COR-L47 (cell line): ENCODE measurements at regions not wholly inside any gene's neighbourhood (a gene's known extent, or its start where the extent isn't known, plus 50 kb on each side); places are given as distances from the start of the nearest gene placed in this dataset.
"Not testable (repeated sequence)": the region's sequence is repeated elsewhere in the genome, so short reads cannot be mapped to it uniquely, and the experiment has no call there.

Source experiments
- DNase-seq: peaks from one replicate; lab custom pipeline; 2025; lab: John Stamatoyannopoulos, UW

DNA sequence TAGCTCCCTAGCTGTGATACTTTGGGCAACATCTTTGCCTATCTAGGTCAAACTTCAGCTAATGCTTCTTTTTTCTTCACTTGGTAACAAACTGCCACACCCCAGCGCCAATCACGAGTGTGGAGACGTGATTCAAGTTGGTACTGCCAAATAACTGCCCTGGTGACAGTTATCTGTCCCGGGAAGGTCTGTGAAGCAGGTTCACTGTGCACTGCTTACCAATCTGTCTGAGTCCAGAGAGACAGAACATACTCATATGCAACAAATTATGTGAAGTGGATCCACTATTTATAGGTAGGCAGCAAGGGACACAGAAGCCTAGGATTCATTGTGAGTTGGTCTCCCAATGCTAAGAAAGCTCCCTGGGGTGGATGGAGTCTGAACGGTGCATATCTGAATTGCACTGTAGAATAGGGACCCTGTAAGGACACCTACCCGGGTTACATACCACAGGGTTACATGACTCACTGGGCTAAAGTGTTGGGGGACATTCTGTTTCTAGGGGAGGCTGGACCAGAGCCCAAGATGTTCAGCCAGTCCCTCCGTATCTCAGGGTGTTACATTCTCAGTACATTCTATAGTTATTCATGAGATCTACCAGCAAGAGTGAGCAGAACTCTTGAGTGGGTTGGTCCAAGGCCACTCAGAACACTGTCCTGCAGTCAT lies 95.4 kb upstream of the STC2 start:
- DNase-seq: no peak

DNA sequence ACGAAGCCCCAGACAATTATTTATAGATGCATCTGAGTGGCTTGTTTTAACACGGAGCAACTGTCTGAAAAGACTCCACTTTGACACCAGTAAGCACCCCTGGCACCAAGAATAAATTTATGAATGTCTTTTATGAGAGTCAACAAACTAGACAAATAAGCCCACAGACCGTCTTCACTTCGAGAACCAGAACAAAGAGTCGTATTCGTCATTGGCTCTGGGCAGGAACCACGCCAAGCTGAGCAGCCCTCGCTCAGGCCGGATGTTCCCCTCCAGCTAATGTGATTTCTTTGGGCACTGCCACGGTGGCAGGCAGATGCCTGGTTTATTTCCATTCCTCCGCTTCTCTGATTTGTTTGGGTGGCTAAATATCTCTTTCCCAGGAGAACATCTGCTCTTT lies 91.9 kb upstream of the STC2 start:
- no peak for DNase-seq

DNA sequence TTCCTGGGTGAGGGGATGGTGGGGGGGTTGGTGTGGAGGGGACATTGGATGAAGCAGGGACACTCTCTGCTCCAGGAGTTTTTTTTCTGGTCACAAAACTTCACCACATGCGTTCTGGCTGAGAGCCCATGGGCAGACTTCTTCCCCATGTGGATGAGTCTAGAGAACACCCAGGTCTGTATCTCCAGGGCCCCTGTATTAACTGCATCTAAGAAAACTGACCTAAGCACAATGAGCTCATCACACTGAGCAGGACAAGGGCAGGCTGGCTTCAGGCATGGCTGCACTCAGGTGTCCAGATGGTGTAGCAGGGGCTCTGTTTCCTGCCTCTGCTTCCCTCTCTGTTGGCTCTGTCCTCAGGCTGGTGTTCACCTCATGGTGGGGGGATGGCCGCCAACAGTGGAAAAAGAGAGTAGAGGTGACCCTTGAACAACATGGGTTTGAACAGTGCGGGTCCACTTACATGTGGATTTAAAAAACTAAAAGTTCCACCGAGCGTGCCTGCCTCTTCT lies 85.3 kb upstream of the STC2 start:
- DNase-seq: no peak

DNA sequence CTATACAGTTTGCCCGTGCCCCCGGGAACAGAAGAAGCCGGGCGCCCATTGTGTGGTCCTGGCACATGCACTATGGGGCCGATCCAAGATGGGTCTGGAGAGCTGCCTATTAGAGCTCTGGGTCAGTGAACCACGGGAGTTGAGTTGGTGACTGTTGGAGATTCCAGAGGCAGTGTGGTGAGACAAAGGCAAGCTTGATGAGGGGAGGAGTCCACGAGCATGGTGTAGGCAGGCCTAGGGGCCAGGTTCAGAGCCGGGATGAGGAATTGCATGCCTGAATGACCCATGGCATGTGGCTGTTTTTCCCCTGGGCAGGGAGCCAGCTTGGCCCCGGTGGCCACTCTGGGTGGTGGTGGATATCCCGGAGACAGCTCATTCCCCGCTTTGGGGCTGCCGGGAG lies 84.4 kb upstream of the STC2 start:
- DNase-seq: no peak

DNA sequence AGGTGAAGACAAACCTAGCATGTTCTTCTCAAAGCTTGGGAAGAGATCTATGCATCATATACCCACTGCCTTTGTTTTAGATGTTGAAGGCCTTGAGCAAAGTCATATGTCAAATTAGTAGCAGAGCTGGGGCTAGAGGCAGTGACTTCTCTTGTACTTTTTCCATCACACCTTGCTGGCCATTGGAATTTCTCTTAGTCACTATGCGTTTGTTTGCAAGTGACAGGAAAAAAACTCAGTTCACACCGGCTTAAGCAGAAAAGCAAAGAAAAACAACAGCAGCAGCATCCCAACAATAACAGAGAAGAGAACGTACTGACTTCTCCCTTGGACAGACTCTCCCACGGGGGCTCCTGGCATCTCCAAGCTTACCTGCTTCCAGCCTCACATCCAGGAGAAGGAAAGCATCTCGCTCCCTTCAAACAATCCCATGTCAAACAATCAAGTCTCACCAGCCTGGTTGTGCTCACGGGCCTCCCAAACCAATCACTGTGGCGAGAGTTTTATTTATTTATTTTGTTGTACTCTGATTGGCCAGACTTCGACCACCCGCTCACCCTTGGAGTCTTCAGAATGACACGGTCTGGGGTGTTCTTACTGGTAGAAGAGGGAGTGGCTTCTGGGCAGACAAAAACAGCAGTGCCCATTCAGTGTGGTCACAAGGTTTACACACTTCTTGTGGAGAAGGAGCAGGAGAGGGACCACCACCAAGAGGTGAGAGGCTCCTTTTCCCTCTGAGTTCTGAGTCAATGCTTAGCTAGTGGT lies 83.8 kb upstream of the STC2 start:
- no peak for DNase-seq

DNA sequence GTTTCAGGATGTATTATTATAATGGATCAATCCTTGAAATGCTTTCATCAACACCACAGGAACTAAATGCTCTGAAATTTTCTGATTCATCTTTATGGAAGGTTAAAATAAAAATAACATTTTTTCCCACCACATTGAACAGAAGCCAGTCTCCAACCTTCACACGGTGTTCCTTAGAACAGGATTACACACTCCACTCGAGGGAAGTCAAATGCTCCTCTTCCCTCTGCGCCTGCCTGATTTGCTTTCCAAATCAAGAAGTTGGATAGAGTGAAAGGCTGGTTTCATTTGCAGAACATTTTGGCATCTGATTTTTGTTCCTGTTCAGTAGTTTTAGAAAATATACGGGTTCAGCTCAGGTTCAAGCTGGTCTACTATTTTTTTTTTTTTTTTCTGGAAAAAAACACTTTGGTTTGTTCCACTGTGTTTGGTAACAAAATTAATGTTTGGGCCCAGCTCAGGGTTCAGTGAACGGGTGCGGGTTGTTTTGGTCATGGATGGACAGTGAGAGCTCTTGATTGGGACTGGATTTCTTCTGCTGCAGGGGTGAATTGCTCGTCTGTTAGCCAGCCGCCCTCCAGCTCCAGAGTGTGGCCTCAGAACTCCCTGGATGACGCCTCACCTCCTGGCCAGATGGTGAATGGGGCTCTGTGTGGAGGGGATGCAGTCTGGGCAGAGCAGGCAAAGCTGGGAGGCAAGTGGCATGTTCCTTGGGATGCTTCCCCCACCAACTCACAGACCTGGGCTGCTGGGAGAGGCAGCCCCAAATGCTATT lies 82.4 kb upstream of the STC2 start:
- no peak for DNase-seq

DNA sequence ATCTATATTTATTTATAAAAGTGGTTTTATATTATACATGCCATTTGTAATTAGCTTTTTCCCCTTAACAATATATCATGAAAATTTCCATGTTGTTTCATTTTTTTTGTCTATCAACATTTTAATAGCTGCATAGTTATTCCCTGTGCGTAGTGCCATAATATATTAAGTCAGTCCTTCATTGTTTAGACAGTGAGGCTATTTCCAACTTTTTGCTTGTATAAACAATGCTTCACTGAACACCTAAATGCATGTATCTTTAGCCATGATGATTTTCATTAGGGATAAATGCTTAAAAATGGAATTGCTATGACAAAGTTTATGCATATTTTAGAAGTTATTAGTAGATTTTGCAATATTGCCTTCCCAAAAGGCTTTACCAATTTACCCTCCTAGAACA lies 80.7 kb upstream of the STC2 start:
- DNase-seq: no peak

DNA sequence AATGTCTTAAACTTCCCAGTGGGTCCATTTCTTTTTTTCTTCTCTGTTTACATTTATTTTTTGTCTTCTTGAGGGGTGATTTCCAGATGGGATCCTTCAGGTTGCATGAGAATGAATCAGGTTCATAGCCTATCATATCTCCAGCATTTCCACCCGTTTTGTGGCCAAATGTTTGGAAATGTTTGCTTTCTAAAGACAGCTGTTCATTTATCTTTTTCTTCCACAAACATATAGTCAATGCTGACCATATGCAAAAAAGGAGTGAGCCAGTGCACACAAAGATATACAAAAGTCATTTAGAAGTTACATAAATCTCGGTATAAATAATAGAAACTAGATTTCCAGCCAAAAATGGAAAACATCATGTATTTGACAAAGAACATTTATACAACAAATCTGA lies 71.6 kb upstream of the STC2 start:
- no peak for DNase-seq

DNA sequence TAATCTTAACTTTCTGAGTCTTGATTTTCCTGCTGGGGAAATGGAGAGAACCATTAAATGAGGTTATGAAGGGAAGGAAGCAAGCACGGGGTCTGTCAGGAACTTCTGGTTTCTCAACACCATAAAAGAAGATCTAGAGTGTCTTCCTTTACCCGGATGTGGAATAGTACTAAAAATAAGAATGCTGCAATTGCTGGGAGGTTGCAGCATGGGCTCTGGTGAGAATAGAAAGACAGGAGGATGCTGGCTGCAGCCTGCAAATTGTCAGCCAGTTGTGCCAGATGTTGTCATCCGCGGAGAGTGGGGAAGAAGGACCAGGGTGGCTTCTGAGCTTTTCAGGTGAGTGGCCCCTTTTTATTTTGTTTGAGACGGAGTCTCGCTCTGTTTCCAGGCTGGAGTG lies 69.3 kb upstream of the STC2 start:
- no peak for DNase-seq

DNA sequence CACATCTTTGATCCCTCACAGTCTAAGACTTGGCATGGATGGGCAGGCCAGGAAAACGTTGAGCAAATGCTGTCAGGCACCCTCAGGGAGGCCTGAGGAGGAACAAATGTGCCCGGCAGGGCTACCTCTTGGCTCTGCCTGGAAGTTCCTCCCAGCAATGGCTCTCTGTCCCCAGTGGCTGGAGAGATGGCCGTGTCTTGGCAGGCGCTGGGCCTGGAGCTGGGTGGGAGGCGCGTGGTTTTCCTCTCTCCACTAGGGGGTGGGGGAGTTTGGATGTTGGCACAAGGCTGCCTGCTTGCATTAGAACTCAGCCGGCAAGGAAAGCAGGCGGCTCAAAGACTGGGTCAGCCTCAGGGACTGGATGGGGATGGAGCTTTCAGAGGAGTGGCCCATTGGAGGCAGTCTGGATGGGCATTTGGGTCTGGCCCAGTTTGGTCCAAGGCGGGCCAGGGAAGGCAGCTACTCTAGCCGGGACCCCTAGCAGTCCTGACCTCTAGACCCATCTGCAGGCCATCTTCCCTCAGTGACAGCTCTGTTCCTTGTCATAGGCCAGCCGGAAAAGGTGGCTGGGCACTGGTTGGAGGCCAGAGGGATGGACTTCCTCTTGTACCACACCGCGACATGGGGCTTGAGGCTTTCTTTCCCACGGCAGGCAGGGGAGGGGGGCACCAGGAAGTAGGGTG lies 68.2 kb upstream of the STC2 start:
- DNase-seq: no peak

DNA sequence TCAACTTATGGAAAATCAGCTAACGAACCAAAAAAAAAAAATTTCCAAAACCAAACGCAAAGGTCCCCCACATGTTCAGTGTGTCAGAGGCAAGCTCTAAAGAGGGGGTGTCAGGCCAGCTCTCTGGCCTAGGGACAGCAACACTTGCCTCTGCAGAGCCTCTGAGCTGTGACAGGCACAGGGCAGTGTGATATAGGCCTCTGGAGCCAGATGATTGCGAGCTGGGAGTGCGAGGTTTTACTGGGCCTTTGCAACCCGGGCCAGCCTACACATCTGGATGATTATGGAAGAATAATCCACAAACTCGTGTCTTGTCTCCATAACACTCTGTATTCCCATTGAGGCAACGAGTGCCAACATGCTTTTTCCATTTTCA lies 67.7 kb upstream of the STC2 start:
- DNase-seq: no peak

DNA sequence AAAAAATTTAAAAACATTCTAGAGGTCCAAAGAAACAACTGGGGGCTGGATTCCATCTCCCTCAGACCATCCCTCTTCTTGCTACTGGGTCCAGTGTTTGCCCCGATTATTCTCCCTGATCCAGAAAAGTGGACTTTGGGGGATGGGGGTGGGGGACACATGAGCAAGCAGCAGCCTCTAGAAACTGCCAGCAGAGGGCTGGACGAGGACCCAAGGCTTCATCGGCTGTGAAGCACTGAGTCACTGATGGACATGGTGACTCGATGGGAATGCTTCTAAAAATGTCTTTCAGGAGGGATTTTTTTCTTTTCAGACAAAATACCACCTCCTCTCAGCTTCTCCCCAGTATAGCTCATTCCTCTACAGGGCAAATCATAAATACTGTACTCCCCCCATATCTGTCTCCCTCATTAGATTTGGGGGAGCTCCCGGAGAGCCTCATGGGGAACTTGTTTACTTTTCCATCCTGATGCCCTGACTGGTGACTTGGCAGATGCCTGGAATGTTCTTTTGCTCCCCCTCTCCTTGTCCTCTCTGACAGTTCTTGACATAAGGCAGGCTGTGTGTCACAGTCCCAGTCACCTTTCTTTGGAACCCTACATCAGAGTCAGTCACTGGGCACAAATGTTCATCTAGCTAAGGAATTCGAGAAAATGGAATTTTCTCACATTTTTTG lies 67.2 kb upstream of the STC2 start:
- DNase-seq: no peak

DNA sequence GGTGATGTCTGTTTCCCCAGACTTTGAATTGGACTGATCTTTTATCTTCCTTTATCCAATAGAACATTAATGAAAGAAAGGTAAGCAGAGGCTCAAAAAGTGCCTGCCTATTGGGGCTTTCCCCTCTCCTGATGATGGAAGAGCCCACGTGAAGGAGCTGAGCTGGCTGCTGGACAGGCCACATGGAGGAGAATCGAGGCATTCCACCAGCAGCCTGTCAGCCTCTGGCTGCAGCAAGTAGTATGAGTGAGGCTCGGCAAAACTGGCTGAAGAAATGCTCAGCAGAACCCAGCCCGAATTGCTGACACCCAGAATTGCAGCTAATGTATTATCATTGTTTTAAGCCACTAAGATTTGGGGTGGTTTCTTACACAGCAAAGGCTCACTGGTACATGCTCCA lies 66.5 kb upstream of the STC2 start:
- DNase-seq: no peak

DNA sequence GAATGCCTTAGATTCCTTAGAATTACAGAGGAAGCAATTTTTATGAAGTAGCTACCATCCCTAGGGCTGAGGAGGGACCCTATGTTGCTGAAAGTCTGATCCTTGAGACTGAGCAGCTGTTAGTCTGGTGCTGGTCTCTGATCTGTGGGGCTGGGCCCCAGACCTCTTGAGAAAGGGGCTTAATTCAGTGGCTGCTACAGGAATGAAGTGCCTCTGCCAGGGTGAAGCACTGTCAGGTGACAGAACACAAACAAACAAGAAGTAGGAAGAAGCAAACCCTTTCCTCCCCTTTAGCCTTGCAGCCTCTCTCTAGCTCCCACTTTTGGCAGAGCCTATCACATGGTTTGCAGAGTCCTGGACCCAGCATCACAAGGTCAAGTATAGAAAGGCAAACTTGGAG lies 64.0 kb upstream of the STC2 start:
- DNase-seq: no peak

DNA sequence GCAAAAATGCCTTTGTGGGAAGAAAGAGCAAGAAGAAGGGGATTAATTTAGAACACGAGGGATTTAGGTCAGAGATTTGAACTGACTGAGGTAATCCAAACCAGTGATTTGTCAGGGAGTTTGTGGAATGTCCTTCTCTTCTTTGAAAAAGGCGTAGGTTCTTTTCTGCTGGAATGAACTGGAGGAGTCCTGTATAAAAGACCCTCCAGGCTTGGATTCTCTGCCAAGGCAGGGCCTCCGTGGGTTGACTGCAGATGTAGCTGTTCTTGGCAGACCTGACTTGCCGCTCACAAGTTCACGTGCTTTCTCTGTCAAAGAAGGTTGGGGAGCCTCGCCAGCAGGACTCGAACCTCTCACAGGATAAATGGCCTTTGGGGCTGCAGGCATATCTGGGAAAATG lies 62.8 kb upstream of the STC2 start:
- no peak for DNase-seq

DNA sequence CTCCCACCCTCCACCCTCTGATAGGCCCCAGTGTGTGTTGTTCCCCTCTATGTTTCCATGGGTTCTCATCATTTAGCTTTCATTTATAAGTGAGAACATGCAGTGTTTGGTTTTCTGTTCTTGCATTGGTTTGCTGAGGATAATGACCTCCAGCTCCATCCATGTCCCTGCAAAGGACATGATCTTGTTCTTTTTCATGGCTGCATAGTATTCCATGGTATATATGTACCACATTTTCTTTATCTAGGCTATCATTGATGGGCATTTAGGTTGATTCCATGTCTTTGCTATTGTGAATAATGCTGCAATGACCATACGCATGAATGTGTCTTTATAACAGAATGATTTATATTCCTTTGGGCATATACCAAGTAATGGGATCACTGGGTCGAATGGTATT lies 59.1 kb upstream of the STC2 start:
- not testable (repeated sequence) for DNase-seq

DNA sequence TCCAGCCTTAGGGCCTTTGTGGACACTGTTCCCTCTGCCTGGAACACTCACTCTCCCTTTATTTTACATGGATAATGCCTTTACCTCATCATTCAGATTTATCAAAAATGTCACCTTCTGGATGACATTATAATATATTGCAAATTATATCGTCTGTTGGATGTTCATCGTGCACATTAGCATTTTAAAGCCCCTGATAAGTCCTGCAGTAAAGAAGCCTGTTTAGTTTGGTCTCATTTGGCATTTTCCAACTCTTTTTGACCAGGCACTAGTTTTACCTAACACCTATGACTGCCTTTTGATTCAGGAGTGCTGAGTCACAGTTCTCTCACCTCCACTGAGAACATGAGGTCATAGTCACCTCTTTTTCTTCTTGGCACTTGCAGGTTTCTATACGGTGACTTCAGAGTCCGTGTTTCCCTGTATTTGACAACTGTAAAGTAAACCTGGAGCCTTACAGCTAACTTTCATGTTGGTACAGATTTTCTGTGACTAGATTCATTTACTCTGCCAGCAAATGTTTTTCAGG lies 57.7 kb upstream of the STC2 start:
- no peak for DNase-seq

DNA sequence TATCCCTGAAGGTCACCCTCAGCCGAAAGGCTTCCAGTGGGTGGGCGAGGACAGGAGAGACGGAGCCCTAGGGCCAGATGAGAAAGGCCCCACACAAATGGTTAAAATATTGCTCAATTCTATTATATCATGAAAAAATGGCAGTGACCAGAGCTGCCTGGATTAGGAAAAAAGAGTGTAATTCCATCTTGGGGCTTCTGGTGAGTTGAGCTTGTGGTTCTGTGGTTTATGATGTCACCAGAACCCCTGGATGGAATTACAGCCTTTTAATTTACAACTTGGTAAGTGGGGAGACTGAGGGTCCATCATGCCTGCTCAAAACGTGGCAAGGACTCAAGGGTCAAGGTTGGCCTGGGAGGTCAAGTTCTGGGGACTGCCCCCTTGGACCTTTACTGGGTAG lies 55.5 kb upstream of the STC2 start:
- no peak for DNase-seq

DNA sequence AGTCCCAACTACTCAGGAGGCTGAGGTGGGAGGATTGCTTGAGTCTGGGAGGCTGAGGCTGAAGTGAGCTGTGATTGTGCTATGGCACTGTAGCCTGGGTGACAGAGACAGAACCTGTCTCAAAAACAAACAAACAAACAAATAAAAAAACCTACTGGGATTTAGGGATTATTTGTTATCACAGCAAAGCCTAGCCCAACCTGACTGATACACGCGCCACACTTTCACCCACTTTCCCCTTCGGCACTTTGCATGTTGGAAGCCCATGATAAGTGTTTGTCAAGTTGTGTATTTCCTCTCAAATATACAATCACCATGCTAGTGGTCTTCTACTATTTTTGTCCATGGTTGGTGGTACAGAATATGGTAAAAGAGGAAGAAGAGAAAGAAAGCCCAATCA lies 50.5 kb upstream of the STC2 start:
- no peak for DNase-seq
